ENCODE measurements at regions not wholly inside any gene's neighbourhood (a gene's known extent, or its start where the extent isn't known, plus 50 kb on each side); places are given as distances from the start of the nearest gene placed in this dataset.
A peak's percentile ranks its signal among the peaks of the same experiment; 100 is the strongest.

DNA sequence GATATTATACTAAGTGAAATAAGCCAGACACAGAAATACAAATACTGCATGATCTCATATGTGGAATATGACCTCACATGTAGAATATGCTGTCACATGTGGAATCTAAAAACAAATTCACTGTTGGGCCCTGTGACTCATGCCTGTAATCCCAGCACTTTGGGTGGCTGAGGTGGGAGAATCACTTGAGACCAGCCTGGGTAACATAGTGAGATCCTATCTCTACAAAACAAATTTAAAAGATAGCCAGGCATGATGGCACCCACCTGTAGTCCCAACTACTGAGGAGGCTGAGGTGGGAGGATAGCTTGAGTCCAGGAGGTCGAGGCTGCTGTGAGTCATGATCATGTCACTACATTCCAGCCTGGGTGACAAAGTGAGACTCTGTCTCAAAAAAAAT is 160.3 kb downstream of the PTEN start:
- no peaks in the 10 kb centered on the region for H3K36me3 Mint-ChIP-seq (ENCODE audit: low read depth)
- CTCF ChIA-PET, result interaction anchor here (0.6 kb wide), 1 partner anchor 47 kb away, joined by 3 read pairs; no protein-coding TSS in a partner anchor
- no peaks in the 10 kb centered on the region for H3K27me3 Mint-ChIP-seq (ENCODE audit: low read depth)
- no peak overlapping the region for H3K4me3 Mint-ChIP-seq
- H3K9me3 Mint-ChIP-seq, result no peaks in the 10 kb centered on the region
- DNase-seq, result no peak
- intact Hi-C loops (cut with micrococcal nuclease), result no loop called here
- no peak overlapping the region for H3K27ac Mint-ChIP-seq
- peaks cover 16% of the 10 kb centered on the region for H3K4me1 Mint-ChIP-seq (ENCODE audit: low read depth)

DNA sequence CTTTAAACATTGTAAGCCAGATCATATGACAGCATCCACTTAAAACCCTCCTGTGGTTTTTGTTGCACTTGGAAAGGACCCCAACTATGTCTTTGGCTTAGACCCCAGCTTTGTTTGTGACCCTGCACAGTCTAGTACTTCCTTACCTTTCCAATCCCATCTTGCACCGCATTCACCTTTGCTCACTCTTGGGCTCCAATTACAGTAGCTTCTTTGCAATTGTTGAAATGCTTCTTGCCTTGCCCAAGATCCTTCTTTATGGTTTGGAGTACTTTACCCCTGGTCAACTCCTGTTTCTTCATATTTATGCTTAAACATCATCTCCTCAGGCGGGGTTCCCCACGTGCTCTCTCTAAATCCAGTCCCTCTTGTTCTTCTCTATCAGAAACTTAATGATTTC is 162.6 kb downstream of the PTEN start:
- H3K36me3 Mint-ChIP-seq (ENCODE audit: low read depth), result no peaks in the 10 kb centered on the region
- CTCF ChIA-PET, result interaction anchor here (1.1 kb wide), 1 partner anchor 10 kb away, joined by 3 read pairs; no protein-coding TSS in a partner anchor
- intact Hi-C loops (cut with micrococcal nuclease), result loop anchor here (5.0 kb wide), 1 partner anchor 164 kb away; the partner anchor contains the start of genes KLLN and PTEN
- no peaks in the 10 kb centered on the region for H3K9me3 Mint-ChIP-seq
- H3K27me3 Mint-ChIP-seq (ENCODE audit: low read depth), result no peaks in the 10 kb centered on the region
- H3K27ac Mint-ChIP-seq, result no peak overlapping the region
- DNase-seq, result no peak
- peaks cover 17% of the 10 kb centered on the region for H3K4me1 Mint-ChIP-seq (ENCODE audit: low read depth)
- no peak overlapping the region for H3K4me3 Mint-ChIP-seq

DNA sequence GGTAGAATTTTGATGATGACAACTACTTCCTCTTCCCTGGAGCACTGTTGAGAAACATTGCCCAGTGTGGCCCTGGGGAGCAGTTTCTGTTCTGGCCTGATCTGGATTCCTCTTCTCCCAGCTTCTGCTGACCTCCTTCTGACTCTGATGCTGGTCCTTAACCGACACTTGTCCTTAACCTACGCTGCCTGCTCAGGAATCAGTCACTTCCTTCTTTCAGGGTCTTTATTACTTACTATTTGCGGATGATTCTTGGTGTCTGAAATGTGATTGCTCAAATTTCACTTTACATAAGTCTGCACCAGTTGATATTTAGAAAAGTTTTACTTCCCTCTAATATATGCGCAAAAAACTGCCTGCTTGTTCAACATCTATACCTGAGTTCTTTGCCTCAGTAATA is 164.1 kb downstream of the PTEN start:
- H3K4me3 Mint-ChIP-seq, result no peak overlapping the region
- CTCF ChIA-PET, result interaction anchor here (0.7 kb wide), 2 partner anchors 15 to 58 kb away, joined by 3 read pairs; no protein-coding TSS in a partner anchor
- intact Hi-C loops (cut with micrococcal nuclease), result loop anchor here (5.0 kb wide), 1 partner anchor 165 kb away; the partner anchor contains the start of genes KLLN and PTEN
- no peak overlapping the region for H3K27ac Mint-ChIP-seq
- no peaks in the 10 kb centered on the region for H3K9me3 Mint-ChIP-seq
- no peaks in the 10 kb centered on the region for H3K36me3 Mint-ChIP-seq (ENCODE audit: low read depth)
- peaks cover 17% of the 10 kb centered on the region for H3K4me1 Mint-ChIP-seq (ENCODE audit: low read depth)
- H3K27me3 Mint-ChIP-seq (ENCODE audit: low read depth), result no peaks in the 10 kb centered on the region
- no peak for DNase-seq

DNA sequence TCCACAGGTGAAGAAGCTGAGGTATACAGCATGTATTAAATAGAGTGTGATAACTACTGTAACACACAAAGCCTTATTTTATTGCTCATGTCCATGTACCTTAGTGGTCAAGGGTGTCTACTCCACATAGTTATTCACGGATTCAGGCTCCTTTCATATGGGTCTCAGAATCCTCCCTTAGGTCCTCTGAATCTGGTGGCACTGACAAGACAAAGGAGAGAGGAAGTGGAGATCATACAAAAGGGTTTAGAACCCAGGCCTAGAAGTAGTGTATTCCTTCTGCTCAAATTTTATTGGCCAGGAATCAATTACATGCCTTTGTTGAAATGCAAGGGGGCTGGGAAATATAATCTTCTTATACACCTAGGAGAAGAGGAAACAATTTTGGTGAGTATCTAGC is 164.6 kb downstream of the PTEN start:
- no peak overlapping the region for H3K27ac Mint-ChIP-seq
- H3K9me3 Mint-ChIP-seq, result no peaks in the 10 kb centered on the region
- intact Hi-C loops (cut with micrococcal nuclease), result loop anchor here (5.0 kb wide), 1 partner anchor 166 kb away; the partner anchor contains the start of genes KLLN and PTEN
- no peaks in the 10 kb centered on the region for H3K27me3 Mint-ChIP-seq (ENCODE audit: low read depth)
- peaks cover 14% of the 10 kb centered on the region for H3K4me1 Mint-ChIP-seq (ENCODE audit: low read depth)
- no peaks in the 10 kb centered on the region for H3K36me3 Mint-ChIP-seq (ENCODE audit: low read depth)
- no peak for DNase-seq
- no peak overlapping the region for H3K4me3 Mint-ChIP-seq
- CTCF ChIA-PET, result interaction anchor here (0.7 kb wide), 1 partner anchor 14 kb away, joined by 3 read pairs; no protein-coding TSS in a partner anchor

GRCh38 chr10:88028654-88029053 is 165.2 kb downstream of the PTEN start:
- Mint-ChIP-seq H3K4me3 (no peak overlapping the region), H3K36me3 (ENCODE audit: low read depth) (no peaks in the 10 kb centered on the region), H3K27me3 (ENCODE audit: low read depth) (no peaks in the 10 kb centered on the region), H3K4me1 (ENCODE audit: low read depth) (peaks cover 11% of the 10 kb centered on the region), H3K27ac (no peak overlapping the region), H3K9me3 (no peaks in the 10 kb centered on the region)
- CTCF ChIA-PET, result no interaction called here
- intact Hi-C loops (cut with micrococcal nuclease), result loop anchor here (5.0 kb wide), 1 partner anchor 166 kb away; the partner anchor contains the start of genes KLLN and PTEN
- DNase-seq, result peak; percentile 12

DNA sequence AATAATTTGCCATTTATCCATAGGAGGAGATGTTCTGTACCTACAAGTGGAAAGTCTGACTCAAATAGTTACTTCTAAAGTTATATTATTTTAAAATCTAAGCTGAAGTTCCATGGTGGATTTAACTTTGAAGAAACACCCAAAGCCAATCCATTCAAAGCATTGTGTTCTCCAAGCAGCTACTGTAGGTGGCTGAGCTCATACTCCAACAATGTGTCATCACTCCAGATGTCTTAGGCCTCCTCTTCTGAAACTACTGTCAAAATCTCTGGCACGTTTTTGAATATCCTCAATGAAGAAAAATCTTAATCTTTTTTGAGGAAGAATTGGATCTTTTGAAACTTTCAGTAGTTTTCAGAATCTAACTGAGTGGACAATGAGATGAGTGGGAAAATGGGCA is 169.1 kb downstream of the PTEN start:
- no peak for DNase-seq
- H3K36me3 Mint-ChIP-seq (ENCODE audit: low read depth), result no peaks in the 10 kb centered on the region
- CTCF ChIA-PET, result no interaction called here
- no peak overlapping the region for H3K27ac Mint-ChIP-seq
- intact Hi-C loops (cut with micrococcal nuclease), result no loop called here
- no peaks in the 10 kb centered on the region for H3K27me3 Mint-ChIP-seq (ENCODE audit: low read depth)
- no peaks in the 10 kb centered on the region for H3K9me3 Mint-ChIP-seq
- H3K4me1 Mint-ChIP-seq (ENCODE audit: low read depth), result peaks cover 12% of the 10 kb centered on the region
- H3K4me3 Mint-ChIP-seq, result no peak overlapping the region

DNA sequence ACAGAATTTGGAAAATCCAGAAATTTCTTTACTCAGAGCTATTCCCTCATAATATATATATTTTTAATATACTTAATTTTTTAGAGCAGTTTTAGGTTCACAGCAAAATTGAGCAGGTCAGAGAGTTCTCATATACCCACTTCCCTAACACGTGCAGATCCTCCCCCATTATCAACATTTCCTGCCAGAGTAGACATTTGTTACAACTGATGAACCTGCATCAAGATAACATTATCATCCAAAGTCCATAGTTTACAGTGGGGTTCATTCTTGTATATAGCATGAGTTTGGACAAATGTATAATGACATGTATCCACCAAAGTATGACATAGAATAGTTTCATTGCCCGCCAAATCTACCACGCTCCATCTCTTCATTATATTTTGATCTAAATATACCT is 170.0 kb downstream of the PTEN start:
- Mint-ChIP-seq H3K9me3 (no peaks in the 10 kb centered on the region), H3K4me3 (no peak overlapping the region), H3K36me3 (ENCODE audit: low read depth) (no peaks in the 10 kb centered on the region), H3K27me3 (ENCODE audit: low read depth) (no peaks in the 10 kb centered on the region), H3K4me1 (ENCODE audit: low read depth) (peaks cover 14% of the 10 kb centered on the region), H3K27ac (no peak overlapping the region)
- intact Hi-C loops (cut with micrococcal nuclease), result no loop called here
- DNase-seq, result no peak
- CTCF ChIA-PET, result no interaction called here

GRCh38 chr10:88033793-88034192 is 170.4 kb downstream of the PTEN start:
- intact Hi-C loops (cut with micrococcal nuclease), result no loop called here
- Mint-ChIP-seq H3K27ac (no peak overlapping the region), H3K9me3 (no peaks in the 10 kb centered on the region), H3K36me3 (ENCODE audit: low read depth) (no peaks in the 10 kb centered on the region), H3K4me3 (no peak overlapping the region), H3K27me3 (ENCODE audit: low read depth) (no peaks in the 10 kb centered on the region), H3K4me1 (ENCODE audit: low read depth) (peaks cover 12% of the 10 kb centered on the region)
- no peak for DNase-seq
- CTCF ChIA-PET, result no interaction called here

- no peak overlapping the region for H3K27ac Mint-ChIP-seq
- peaks cover 12% of the 10 kb centered on the region for H3K4me1 Mint-ChIP-seq (ENCODE audit: low read depth)
- H3K27me3 Mint-ChIP-seq (ENCODE audit: low read depth), result no peaks in the 10 kb centered on the region
- H3K4me3 Mint-ChIP-seq, result no peak overlapping the region
- CTCF ChIA-PET, result interaction anchor here (0.6 kb wide), 1 partner anchor 122 kb away, joined by 6 read pairs; no protein-coding TSS in a partner anchor
- H3K36me3 Mint-ChIP-seq (ENCODE audit: low read depth), result no peaks in the 10 kb centered on the region
- H3K9me3 Mint-ChIP-seq, result no peaks in the 10 kb centered on the region
- no peak for DNase-seq
- intact Hi-C loops (cut with micrococcal nuclease), result no loop called here
Measured at GRCh38 chr10:88036126-88036525, 172.7 kb downstream of the PTEN start.

GRCh38 chr10:88037623-88038022 is 174.2 kb downstream of the PTEN start:
- H3K36me3 Mint-ChIP-seq (ENCODE audit: low read depth), result no peaks in the 10 kb centered on the region

DNA sequence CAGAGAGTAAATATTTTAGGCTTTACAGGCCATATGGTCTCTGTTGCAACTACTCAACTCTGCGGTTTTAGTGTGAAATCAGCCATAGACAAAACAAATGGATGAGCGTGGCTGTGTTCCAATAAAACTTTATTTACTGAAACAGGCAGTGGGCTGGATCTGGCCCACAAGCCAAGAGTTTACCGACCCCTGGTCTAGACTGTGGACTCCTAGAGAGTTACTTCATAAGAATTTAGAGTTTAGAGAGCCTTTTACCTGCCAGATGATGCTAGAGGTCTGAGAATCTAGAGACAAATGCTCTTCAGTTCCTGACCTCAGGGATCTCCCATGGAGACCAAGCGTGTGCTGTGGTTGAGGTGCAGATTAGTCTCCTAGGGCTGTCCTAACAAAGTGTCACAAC is 174.8 kb downstream of the PTEN start:
- Mint-ChIP-seq H3K27me3 (ENCODE audit: low read depth) (no peaks in the 10 kb centered on the region), H3K9me3 (no peaks in the 10 kb centered on the region), H3K27ac (no peak overlapping the region), H3K4me3 (no peak overlapping the region), H3K4me1 (ENCODE audit: low read depth) (peaks cover 12% of the 10 kb centered on the region), H3K36me3 (ENCODE audit: low read depth) (no peaks in the 10 kb centered on the region)
- no peak for DNase-seq
- intact Hi-C loops (cut with micrococcal nuclease), result no loop called here
- CTCF ChIA-PET, result no interaction called here

More at GRCh38 chr10:88037623-88038022, 174.2 kb downstream of the PTEN start:
- no peaks in the 10 kb centered on the region for H3K9me3 Mint-ChIP-seq
- CTCF ChIA-PET, result no interaction called here
- intact Hi-C loops (cut with micrococcal nuclease), result no loop called here
- H3K4me3 Mint-ChIP-seq, result no peak overlapping the region
- no peaks in the 10 kb centered on the region for H3K27me3 Mint-ChIP-seq (ENCODE audit: low read depth)
- peaks cover 12% of the 10 kb centered on the region for H3K4me1 Mint-ChIP-seq (ENCODE audit: low read depth)
- DNase-seq, result no peak
- H3K27ac Mint-ChIP-seq, result no peak overlapping the region

GRCh38 chr10:88039496-88040200 is 176.2 kb downstream of the PTEN start:
- no peak for DNase-seq
- no peaks in the 10 kb centered on the region for H3K27me3 Mint-ChIP-seq (ENCODE audit: low read depth)
- CTCF ChIA-PET, result interaction anchor here (0.6 kb wide), 1 partner anchor 347 kb away, joined by 3 read pairs; no protein-coding TSS in a partner anchor
- H3K4me1 Mint-ChIP-seq (ENCODE audit: low read depth), result peaks cover 12% of the 10 kb centered on the region
- H3K27ac Mint-ChIP-seq, result no peak overlapping the region
- intact Hi-C loops (cut with micrococcal nuclease), result no loop called here
- H3K9me3 Mint-ChIP-seq, result no peaks in the 10 kb centered on the region
- no peak overlapping the region for H3K4me3 Mint-ChIP-seq
- no peaks in the 10 kb centered on the region for H3K36me3 Mint-ChIP-seq (ENCODE audit: low read depth)
